ENCODE measurements at regions not wholly inside any gene's neighbourhood (a gene's known extent, or its start where the extent isn't known, plus 50 kb on each side); places are given as distances from the start of the nearest gene placed in this dataset.

DNA sequence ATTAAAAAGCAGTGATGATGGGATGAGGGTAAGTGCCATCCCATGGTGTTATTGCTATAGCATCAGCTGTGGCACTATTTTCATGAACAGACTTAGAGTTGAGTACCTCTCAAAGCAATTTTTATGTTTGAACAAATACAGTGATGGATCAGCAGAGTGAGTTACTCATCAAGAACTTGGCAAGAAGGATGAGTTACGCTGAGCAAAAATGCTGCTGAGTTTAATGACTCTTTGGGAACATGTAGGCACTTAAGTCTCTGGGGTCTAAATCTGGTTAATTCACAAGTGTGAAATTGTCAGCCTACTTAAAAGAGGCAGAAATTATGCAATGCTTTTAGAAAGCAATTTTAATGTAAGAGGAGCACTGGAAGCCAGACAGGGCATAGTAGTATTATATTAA lies 78.5 kb upstream of the AHI1 start:
- TF ChIP-seq, protein P1, sequence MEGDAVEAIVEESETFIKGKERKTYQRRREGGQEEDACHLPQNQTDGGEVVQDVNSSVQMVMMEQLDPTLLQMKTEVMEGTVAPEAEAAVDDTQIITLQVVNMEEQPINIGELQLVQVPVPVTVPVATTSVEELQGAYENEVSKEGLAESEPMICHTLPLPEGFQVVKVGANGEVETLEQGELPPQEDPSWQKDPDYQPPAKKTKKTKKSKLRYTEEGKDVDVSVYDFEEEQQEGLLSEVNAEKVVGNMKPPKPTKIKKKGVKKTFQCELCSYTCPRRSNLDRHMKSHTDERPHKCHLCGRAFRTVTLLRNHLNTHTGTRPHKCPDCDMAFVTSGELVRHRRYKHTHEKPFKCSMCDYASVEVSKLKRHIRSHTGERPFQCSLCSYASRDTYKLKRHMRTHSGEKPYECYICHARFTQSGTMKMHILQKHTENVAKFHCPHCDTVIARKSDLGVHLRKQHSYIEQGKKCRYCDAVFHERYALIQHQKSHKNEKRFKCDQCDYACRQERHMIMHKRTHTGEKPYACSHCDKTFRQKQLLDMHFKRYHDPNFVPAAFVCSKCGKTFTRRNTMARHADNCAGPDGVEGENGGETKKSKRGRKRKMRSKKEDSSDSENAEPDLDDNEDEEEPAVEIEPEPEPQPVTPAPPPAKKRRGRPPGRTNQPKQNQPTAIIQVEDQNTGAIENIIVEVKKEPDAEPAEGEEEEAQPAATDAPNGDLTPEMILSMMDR (IDR thresholded peaks at IDR 0.05): no peak

DNA sequence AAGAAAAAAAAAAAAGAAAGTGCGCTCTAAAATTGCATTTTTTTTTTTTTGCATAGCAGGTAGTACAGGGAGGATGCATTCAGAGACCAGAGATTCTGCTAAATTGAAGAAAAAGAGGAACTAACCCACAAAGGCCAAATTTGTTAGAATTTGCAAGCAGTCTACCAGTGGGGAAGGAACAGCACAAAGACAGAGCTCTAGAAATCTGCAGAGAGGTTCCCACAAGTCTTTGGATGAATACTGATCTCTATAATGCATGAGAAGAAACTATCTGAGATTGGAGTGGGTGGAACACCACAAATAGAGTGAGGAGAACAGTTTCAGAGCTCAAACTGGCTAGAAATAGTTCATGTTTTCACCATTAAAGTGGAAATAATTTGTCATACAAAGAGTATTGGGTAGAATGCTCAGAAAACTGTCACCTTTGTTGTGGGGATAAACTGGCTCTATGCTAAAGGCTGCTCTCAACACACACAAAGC lies 79.6 kb upstream of the AHI1 start:
- TF ChIP-seq, protein P1 (IDR thresholded peaks at IDR 0.05): no peak

DNA sequence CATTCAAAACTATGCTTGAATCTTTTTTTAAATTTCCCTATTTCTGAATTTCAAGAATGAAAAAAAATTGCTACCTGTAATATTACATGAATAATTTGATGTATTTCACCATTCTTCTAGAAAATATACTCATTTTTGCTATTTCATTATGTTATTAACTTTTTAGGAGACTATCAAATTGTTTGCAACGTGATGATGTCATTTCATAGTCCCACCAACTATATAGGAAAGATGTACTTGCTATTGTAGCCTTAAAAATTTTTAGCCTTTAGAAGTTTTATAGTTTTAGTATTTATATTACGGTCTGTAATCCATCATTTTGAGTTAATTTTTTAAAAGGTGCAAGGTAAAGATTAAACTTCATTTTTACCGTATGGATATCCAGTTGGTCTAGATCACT lies 81.4 kb upstream of the AHI1 start:
- TF ChIP-seq, protein P1 (IDR thresholded peaks at IDR 0.05): no peak

DNA sequence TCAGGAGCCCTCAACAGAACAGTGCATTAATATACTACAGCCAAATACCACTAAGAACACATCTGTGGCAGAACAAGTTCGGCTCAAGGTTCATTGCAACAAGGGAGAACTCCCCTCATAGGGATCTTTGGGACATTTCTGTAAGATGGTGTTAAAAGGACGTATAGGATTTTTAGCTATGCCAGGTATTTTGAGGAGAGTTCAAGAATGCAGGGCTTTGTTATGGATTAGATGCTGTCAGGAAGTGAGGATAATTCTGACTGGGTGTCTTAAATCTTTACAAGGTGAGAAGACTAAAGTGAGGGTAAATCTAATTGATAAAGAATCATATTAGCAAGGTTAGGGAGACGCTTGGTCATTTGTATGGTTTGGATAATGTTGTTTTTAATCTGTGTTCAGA lies 83.7 kb upstream of the AHI1 start:
- TF ChIP-seq, protein P1 (IDR thresholded peaks at IDR 0.05): no peak

DNA sequence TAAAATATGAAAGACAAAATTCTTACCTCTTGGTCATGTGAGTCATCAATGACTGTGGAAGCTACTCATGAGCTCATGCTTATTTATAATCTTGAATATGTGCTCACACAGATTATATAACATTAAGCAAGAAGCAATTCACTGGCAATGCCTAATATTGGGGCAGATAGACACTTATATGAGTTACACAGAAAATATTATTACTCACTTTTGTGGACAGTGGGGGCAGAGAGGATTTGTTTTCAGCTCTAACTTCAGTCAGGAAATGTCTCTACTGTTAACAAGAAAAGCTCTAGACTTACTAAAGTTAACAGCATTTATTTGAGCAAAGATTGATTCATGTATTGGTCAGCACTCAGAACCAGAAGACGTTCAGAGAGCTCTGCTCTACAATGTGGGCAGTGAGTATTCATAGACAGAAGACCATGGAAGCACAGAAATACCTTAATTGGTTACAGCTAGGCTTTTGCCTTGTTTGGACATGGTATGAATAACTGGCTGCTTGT lies 85.8 kb upstream of the AHI1 start:
- TF ChIP-seq, protein P1 (IDR thresholded peaks at IDR 0.05): no peak

DNA sequence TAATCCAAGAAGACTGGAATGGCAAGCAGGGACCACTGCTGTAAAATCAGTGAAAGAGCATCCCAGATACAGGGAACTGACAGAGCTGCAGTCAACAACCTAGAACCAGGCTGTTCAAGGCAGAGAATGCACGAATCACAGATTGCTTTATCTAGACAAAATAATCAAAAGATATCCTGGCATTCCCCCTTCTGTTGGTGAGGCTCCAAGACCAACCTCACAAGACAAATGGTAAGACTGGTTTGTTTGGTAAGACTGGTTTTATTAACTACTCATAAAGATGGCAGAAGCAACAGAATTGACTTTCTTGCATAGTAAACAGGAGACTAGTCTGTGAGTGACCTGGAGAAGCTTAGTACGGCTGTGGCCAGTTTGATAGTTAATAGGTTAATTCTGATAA lies 88.8 kb upstream of the AHI1 start:
- TF ChIP-seq, protein P1 (IDR thresholded peaks at IDR 0.05): no peak

DNA sequence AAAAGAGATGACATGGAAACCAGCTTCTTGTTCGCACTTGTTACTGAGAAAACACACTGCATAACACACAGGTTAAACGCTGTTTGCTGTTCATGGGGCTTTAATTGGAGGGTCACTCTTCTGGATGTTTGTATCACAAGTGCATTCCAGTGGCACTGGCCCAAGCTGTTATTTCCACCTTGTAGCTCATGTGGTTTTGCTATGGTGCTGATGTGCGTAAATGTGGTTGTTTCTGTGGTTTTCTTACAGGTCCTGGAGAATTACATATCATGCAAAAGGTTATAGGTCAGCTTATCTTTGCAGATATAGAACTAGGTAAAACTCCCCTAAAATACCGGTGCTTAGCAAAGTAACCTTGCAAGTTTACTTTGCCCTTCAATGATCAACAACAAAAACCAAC lies 89.3 kb upstream of the AHI1 start:
- TF ChIP-seq, protein P1 (IDR thresholded peaks at IDR 0.05): no peak

DNA sequence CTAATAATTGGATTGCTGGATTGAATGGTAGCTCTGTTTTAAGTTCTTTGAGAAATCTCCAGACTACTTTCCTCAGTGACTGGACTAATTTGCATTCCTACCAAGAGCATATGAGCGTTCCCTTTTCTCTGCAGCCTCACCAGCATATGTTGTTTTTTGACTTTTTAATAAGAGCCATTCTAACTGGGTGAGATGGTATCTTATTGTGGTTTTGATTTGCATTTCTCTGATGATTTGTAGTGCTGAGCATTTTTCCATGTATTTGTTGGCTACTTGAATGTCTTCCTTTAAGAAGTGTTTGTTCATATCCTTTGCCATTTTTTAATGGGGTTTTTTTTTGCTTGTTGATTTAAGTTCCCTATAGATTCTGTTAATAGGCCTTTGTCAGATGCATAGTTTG lies 94.7 kb upstream of the AHI1 start:
- TF ChIP-seq, protein P1 (IDR thresholded peaks at IDR 0.05): no peak

All from LNCAP (cell line).